ENCODE measurements at regions not wholly inside any gene's neighbourhood (a gene's known extent, or its start where the extent isn't known, plus 50 kb on each side); places are given as distances from the start of the nearest gene placed in this dataset.

DNA sequence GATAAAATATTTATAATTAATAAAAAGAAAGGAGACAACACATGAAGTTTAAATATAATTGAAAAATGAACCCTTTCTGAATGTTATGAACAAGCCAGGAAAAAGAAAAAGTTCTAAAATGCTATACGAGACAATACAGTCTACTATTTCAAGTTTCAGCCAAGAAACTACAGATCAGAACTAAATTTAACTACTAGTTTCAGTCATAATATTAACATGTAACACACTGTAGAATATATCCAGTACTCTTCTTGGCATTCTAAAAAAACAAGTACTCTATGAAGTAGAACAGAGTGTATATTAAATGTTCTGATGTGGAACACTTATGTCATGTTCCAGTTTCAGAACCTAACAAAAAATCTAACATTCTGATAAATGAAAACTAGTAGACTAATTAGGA is 679.7 kb downstream of the FAT4 start:
- TF ChIP-seq, protein P1, sequence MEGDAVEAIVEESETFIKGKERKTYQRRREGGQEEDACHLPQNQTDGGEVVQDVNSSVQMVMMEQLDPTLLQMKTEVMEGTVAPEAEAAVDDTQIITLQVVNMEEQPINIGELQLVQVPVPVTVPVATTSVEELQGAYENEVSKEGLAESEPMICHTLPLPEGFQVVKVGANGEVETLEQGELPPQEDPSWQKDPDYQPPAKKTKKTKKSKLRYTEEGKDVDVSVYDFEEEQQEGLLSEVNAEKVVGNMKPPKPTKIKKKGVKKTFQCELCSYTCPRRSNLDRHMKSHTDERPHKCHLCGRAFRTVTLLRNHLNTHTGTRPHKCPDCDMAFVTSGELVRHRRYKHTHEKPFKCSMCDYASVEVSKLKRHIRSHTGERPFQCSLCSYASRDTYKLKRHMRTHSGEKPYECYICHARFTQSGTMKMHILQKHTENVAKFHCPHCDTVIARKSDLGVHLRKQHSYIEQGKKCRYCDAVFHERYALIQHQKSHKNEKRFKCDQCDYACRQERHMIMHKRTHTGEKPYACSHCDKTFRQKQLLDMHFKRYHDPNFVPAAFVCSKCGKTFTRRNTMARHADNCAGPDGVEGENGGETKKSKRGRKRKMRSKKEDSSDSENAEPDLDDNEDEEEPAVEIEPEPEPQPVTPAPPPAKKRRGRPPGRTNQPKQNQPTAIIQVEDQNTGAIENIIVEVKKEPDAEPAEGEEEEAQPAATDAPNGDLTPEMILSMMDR (IDR thresholded peaks at IDR 0.05), result no peak
- TF ChIP-seq POLR2A (IDR thresholded peaks at IDR 0.05), result no peak

Measured in Peyer's patch (tissue), 4 donors.